SK-N-SH treated with all-trans-retinoic acid at 6 μM for 48 hours (cell line): ENCODE measurements at regions not wholly inside any gene's neighbourhood (a gene's known extent, or its start where the extent isn't known, plus 50 kb on each side); places are given as distances from the start of the nearest gene placed in this dataset.

ENCODE experiments used
- GLIS3 ChIP-seq: fragments of 250-450 bp; sonication (Bioruptor Pico); IDR thresholded peaks from 2 replicates; pipeline ENCODE4 v1.5.0; 2020; ENCODE audit warnings: mild to moderate bottlenecking, moderate library complexity
- OSR1 ChIP-seq: fragments of 250-450 bp; sonication (Bioruptor Pico); IDR thresholded peaks from 2 replicates; pipeline ENCODE4 v1.8.0; 2022; ENCODE audit warnings: moderate library complexity, mild to moderate bottlenecking, inconsistent platforms
- RARB ChIP-seq: fragments of 250-450 bp; sonication (Bioruptor Pico); IDR thresholded peaks from 2 replicates; pipeline ENCODE4 v1.8.0; 2021; ENCODE audit warnings: mild to moderate bottlenecking, moderate library complexity

DNA sequence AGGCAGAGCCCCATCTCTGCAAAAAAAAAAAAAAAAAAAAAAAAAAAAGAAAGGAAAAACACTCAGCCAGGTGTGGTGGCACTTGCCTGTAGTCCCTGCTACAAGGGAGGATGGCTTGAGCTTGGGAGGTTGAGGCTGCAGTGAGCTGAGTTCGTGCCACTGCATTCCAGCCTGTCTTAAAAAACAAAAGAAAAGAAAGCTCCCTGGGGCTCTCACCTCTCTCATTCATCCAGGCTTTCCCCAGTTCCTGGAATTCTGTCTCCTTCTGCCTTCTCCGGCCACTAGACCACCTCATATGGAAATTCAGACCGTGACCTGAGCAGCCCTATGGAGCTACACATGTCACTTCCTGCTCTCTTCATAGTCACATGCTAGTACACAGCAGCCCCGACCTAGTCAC, 101.1 kb upstream of the TAB2 start:
- TF ChIP-seq RARB (CRISPR knock-in tag) (no peak), OSR1 (CRISPR knock-in tag) (no peak), GLIS3 (no peak)
